WI38 (cell line): ENCODE measurements at regions not wholly inside any gene's neighbourhood (a gene's known extent, or its start where the extent isn't known, plus 50 kb on each side); places are given as distances from the start of the nearest gene placed in this dataset.

ENCODE experiments used
- H3K4me3 ChIP-seq: 2 replicates; pipeline ENCODE4 v1.5.1; 2011; ENCODE audit warnings: low read depth, mild to moderate bottlenecking, control low read depth, low read length
- CTCF ChIP-seq: IDR thresholded peaks from 2 replicates; pipeline ENCODE4 v1.5.1; 2012; ENCODE audit warnings: low read depth, mild to moderate bottlenecking, control low read depth, low read length

GRCh38 chr3:176584413-176585176 is 612.7 kb downstream of the TBL1XR1 start:
- no peak for TF ChIP-seq CTCF
- H3K4me3 ChIP-seq: no peak overlapping the region

GRCh38 chr3:176583956-176584355 is 613.3 kb downstream of the TBL1XR1 start:
- TF ChIP-seq CTCF: no peak
- no peak overlapping the region for H3K4me3 ChIP-seq

- no peak for TF ChIP-seq CTCF
- H3K4me3 ChIP-seq: no peak overlapping the region
Observed at GRCh38 chr3:176581589-176581988, 615.7 kb downstream of the TBL1XR1 start.

GRCh38 chr3:176579711-176580185 is 617.5 kb downstream of the TBL1XR1 start:
- TF ChIP-seq CTCF: no peak
- H3K4me3 ChIP-seq: no peak overlapping the region

GRCh38 chr3:176578316-176578715 is 619.0 kb downstream of the TBL1XR1 start:
- no peak for TF ChIP-seq CTCF
- no peak overlapping the region for H3K4me3 ChIP-seq

- no peak overlapping the region for H3K4me3 ChIP-seq
- no peak for TF ChIP-seq CTCF
Observed at GRCh38 chr3:176577447-176577846, 619.8 kb downstream of the TBL1XR1 start.

GRCh38 chr3:176574786-176575185 is 622.5 kb downstream of the TBL1XR1 start:
- TF ChIP-seq CTCF: no peak
- no peak overlapping the region for H3K4me3 ChIP-seq
